Psoas muscle (tissue), 7 donors: ENCODE measurements at regions not wholly inside any gene's neighbourhood (a gene's known extent, or its start where the extent isn't known, plus 50 kb on each side); places are given as distances from the start of the nearest gene placed in this dataset.
A peak's percentile ranks its signal among the peaks of the same experiment; 100 is the strongest.

Experiments used
- ATAC-seq, 4 donors: fragments of 200-7000 bp; cut with Tn5 transposase; one replicate each; pipeline ENCODE4 v1.9.1; 2020; ENCODE audit warnings: moderate library complexity in 3 of 4, mild to moderate bottlenecking in 2 of 4
- DNase-seq, 2 donors: peaks; one replicate each; pipeline ENCODE4 v3.0.0-alpha.2; 2020
- H3K27ac ChIP-seq: fragments of 200-600 bp; one replicate; pipeline ENCODE4 v1.8.0; 2022
- H3K27me3 ChIP-seq, 3 donors: fragments of 200-600 bp in 1 of 3; one replicate each; pipeline versions ENCODE4 v1.6.1 to v1.8.0; 2013 to 2022; ENCODE audit warnings: low read length in 2 of 3, mild to moderate bottlenecking in 2 of 3, moderate library complexity in 1 of 3; ENCODE audit not compliant: insufficient read depth in 3 of 3
- H3K36me3 ChIP-seq, 2 donors: fragments of 200-600 bp in 1 of 2; one replicate each; pipeline versions ENCODE4 v1.6.1 to v1.8.0; 2013 to 2022; ENCODE audit warnings: low read depth in 1 of 2, mild to moderate bottlenecking in 1 of 2, moderate library complexity in 1 of 2; ENCODE audit not compliant: insufficient read depth in 1 of 2
- H3K4me1 ChIP-seq: fragments of 200-600 bp; one replicate; pipeline ENCODE4 v1.8.0; 2022
- H3K4me3 ChIP-seq: fragments of 200-600 bp; one replicate; pipeline ENCODE4 v1.8.0; 2022; ENCODE audit warnings: mild to moderate bottlenecking
- H3K9me3 ChIP-seq: fragments of 200-600 bp; one replicate; pipeline ENCODE4 v1.8.0; 2022
- CTCF ChIP-seq: fragments of 200-600 bp; IDR thresholded peaks from one replicate; pipeline ENCODE4 v1.8.0; 2022; ENCODE audit warnings: antibody characterized with exemption
- WGBS, 3 donors: extraction: QIAGEN DNeasy Blood & Tissue Kit; methylation state at CpG; one replicate each; pipeline versions ENCODE4 v1.1.6 to v1.1.7; 2013; 5-methylcytosine and 5-hydroxymethylcytosine counted together
- intact Hi-C, 2 donors: fragments of 100-400 bp; cut with DNase I; formaldehyde crosslinking; loops; one replicate each; pipeline versions ENCODE4 v1.11.0 to v1.14.2; 2022
- donor health status: healthy with polysubstance abuse.
- donor health status: DM: no; HTN: no; CAD: no; lungs with moderate emphysema.
- donor health status: Bipolar disorder and iron deficiency.
- donor health status: healthy.
- donor health status: DM: yes; HTN: yes; CAD: no.
- donor health status: DM: no; HTN: no; CAD: no.
- donor health status: DM: yes; HTN: yes; CAD: no.

- intact Hi-C loops, result no loop called here
- Histone ChIP-seq H3K36me3 (no peaks in the 10 kb centered on the region), H3K4me1 (no peaks in the 10 kb centered on the region), H3K27ac (no peak overlapping the region), H3K9me3 (no peaks in the 10 kb centered on the region), H3K27me3 (no peaks in the 10 kb centered on the region), H3K4me3 (no peak overlapping the region)
- ATAC-seq (peak; percentile 42 to 85 (median 80)), DNase-seq (no peak)
- 37 to 45% (median 38%) methylated on average over 2 of the region's 2 CpGs for WGBS, 3 donors
- no peak for TF ChIP-seq CTCF
These were observed 367.8 kb upstream of the SLC7A11 start for GRCh38 chr4:138609943-138610350.

- no peak overlapping the region for H3K4me3 ChIP-seq
- intact Hi-C loops, result no loop called here
- ATAC-seq (no peak), DNase-seq (no peak)
- no peaks in the 10 kb centered on the region for H3K36me3 ChIP-seq
- no peak for TF ChIP-seq CTCF
- H3K27me3 ChIP-seq, result no peaks in the 10 kb centered on the region
- H3K4me1 ChIP-seq, result no peaks in the 10 kb centered on the region
- no peaks in the 10 kb centered on the region for H3K9me3 ChIP-seq
- WGBS, 3 donors, result 64 to 72% (median 67%) methylated on average over 2 of the region's 2 CpGs
- H3K27ac ChIP-seq, result no peak overlapping the region
These were observed 362.4 kb upstream of the SLC7A11 start for GRCh38 chr4:138604556-138604955.

- ATAC-seq (no peak), DNase-seq (no peak)
- H3K27ac ChIP-seq, result no peak overlapping the region
- no peak for TF ChIP-seq CTCF
- intact Hi-C loops, result no loop called here
- no peaks in the 10 kb centered on the region for H3K9me3 ChIP-seq
- WGBS, 3 donors, result 73 to 76% (median 75%) methylated on average over 2 of the region's 2 CpGs
- H3K4me1 ChIP-seq, result peaks cover 5% of the 10 kb centered on the region
- H3K27me3 ChIP-seq, result no peaks in the 10 kb centered on the region
- no peaks in the 10 kb centered on the region for H3K36me3 ChIP-seq
- H3K4me3 ChIP-seq, result no peak overlapping the region
These were observed 360.5 kb upstream of the SLC7A11 start for GRCh38 chr4:138602664-138603063.

GRCh38 chr4:138599965-138600364 is 357.8 kb upstream of the SLC7A11 start:
- H3K9me3 ChIP-seq, result no peaks in the 10 kb centered on the region
- 88 to 91% (median 91%) methylated on average over 4 of the region's 4 CpGs for WGBS, 3 donors
- intact Hi-C loops, result no loop called here
- no peak overlapping the region for H3K27ac ChIP-seq
- DNase-seq, result no peak
- no peaks in the 10 kb centered on the region for H3K27me3 ChIP-seq
- H3K4me1 ChIP-seq, result peaks cover 23% of the 10 kb centered on the region
- no peaks in the 10 kb centered on the region for H3K36me3 ChIP-seq
- no peak overlapping the region for H3K4me3 ChIP-seq
- ATAC-seq, result no peak
- no peak for TF ChIP-seq CTCF

- Histone ChIP-seq H3K27ac (no peak overlapping the region), H3K4me1 (peaks cover 23% of the 10 kb centered on the region), H3K27me3 (no peaks in the 10 kb centered on the region), H3K36me3 (no peaks in the 10 kb centered on the region), H3K4me3 (no peak overlapping the region), H3K9me3 (no peaks in the 10 kb centered on the region)
- TF ChIP-seq CTCF, result no peak
- DNase-seq, result no peak
- WGBS, 3 donors, result 7 to 11% (median 9%) methylated on average over 3 of the region's 3 CpGs
- no peak for ATAC-seq
- intact Hi-C loops, result no loop called here
These were observed 356.1 kb upstream of the SLC7A11 start for GRCh38 chr4:138598226-138598625.
